Stimulated activated CD8-positive, alpha-beta memory T cell treated with anti-CD3 and anti-CD28 coated beads, Interleukin-4, amount 100 ng/mL, for 1 hour (primary cell): ENCODE measurements at regions not wholly inside any gene's neighbourhood (a gene's known extent, or its start where the extent isn't known, plus 50 kb on each side); places are given as distances from the start of the nearest gene placed in this dataset.

Source experiments
- DNase-seq, 2 donors: peaks; one replicate each; pipeline ENCODE4 v3.0.0-alpha.2; 2020; ENCODE audit warnings: low read depth in 2 of 2, low spot score in 1 of 2

- DNase-seq: no peak
These were observed 51.3 kb upstream of the CITED2 start for GRCh38 chr6:139425780-139426179.

DNA sequence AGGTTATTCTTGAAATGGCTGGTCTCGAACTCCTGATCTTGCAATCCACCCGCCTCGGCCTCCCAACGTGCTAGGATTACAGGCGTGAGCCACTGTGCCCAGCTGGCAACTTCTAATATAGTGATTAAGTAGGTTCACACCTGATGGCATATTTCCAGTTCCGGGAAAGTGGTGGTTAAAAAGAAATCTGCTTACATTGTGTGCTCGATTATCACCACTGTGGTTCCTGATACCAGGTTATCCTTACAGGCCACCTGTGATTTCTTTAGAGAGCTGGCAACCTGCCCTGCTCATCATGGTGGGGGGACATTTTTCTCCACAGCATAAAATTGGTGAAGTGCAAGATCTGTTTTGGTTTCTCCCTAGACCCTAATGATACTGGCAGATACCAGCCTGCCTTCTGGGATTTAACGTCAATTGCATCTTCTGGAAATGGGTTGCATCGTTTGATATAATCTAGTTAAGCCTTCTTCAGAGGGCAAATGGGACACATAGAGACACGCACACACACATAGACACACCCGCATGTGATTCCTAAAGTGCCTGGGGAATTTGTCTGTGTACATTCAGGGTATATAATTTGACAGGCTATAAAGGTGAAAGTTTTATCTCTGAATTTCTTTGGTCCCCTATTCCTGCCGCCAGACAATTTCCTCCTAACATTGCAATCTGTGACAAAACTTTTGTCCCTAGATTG lies 49.7 kb upstream of the CITED2 start:
- DNase-seq: no peak
